ENCODE measurements at regions not wholly inside any gene's neighbourhood (a gene's known extent, or its start where the extent isn't known, plus 50 kb on each side); places are given as distances from the start of the nearest gene placed in this dataset.

GRCh38 chr2:12259493-12259892, 457.2 kb upstream of the TRIB2 start:
- no peak for ATAC-seq
- ChIA-PET CTCF (no interaction called here), POLR2A (no interaction called here)
- Histone ChIP-seq H3K4me3 (no peak overlapping the region), H3K27ac (no peak overlapping the region), H3K4me2 (no peak overlapping the region), H3K4me1 (no peaks in the 10 kb centered on the region), H3K9me3 (no peaks in the 10 kb centered on the region)
- WGBS (ENCODE audit: missing lambda C conversion rate) = 3% methylated on average over 3 of the region's 3 CpGs
- DNase-seq (ENCODE audit: low read depth in 1 of 2, low spot score in 1 of 2) = no peak
- TF ChIP-seq HOXA7 (CRISPR knock-in tag; IDR thresholded peaks at IDR 0.05) = no peak
- TF ChIP-seq BHLHE40 (IDR thresholded peaks at IDR 0.05; ENCODE audit: low read depth, low read length) = no peak
- no peak for TF ChIP-seq EHF (CRISPR knock-in tag; IDR thresholded peaks at IDR 0.05)
- no peak for TF ChIP-seq HDAC2 (IDR thresholded peaks at IDR 0.05)
- no peak for TF ChIP-seq KDM5A (IDR thresholded peaks at IDR 0.05)
- TF ChIP-seq KDM1A (IDR thresholded peaks at IDR 0.05; ENCODE audit: low read depth) = no peak
- no peak for TF ChIP-seq ZC3H11A (IDR thresholded peaks at IDR 0.05)
- TF ChIP-seq E2F6 (IDR thresholded peaks at IDR 0.05; ENCODE audit: borderline replicate concordance, low read depth) = no peak
- no peak for TF ChIP-seq REST (IDR thresholded peaks at IDR 0.05)
- TF ChIP-seq HOXB13 (CRISPR knock-in tag; IDR thresholded peaks at IDR 0.05; ENCODE audit: low read depth) = no peak
- no peak for TF ChIP-seq HES2 (IDR thresholded peaks at IDR 0.05)
- no peak for TF ChIP-seq CEBPB (IDR thresholded peaks at IDR 0.05)
- no peak for TF ChIP-seq NR3C1 (IDR thresholded peaks at IDR 0.05)
- FAIRE-seq = no peak

- Histone ChIP-seq H3K4me2 (no peak overlapping the region), H3K27ac (no peak overlapping the region), H3K4me1 (no peaks in the 10 kb centered on the region), H3K4me3 (no peak overlapping the region), H3K9me3 (no peaks in the 10 kb centered on the region)
- WGBS (ENCODE audit: missing lambda C conversion rate) = 2% methylated on average over 3 of the region's 3 CpGs
- CTCF ChIA-PET = no interaction called here
- FAIRE-seq = no peak
- TF ChIP-seq PBX3 (IDR thresholded peaks at IDR 0.05) = no peak
- no peak for TF ChIP-seq CTCF (IDR thresholded peaks at IDR 0.05)
- TF ChIP-seq POLR2A (IDR thresholded peaks at IDR 0.05; ENCODE audit: low read length) = no peak
- TF ChIP-seq MAFK (IDR thresholded peaks at IDR 0.05; ENCODE audit: partially characterized antibody) = no peak
- no peak for TF ChIP-seq MYC (IDR thresholded peaks at IDR 0.05; ENCODE audit: borderline replicate concordance, low read length)
- TF ChIP-seq CBX8 (IDR thresholded peaks at IDR 0.05) = no peak
- no peak for TF ChIP-seq HOXA7 (CRISPR knock-in tag; IDR thresholded peaks at IDR 0.05)
- no peak for TF ChIP-seq HEYL (CRISPR knock-in tag; IDR thresholded peaks at IDR 0.05)
- TF ChIP-seq ZSCAN20 (CRISPR knock-in tag; IDR thresholded peaks at IDR 0.05) = no peak
- TF ChIP-seq CBX2 (IDR thresholded peaks at IDR 0.05; ENCODE audit: borderline replicate concordance, low read depth) = no peak
- no peak for TF ChIP-seq RFX5 (IDR thresholded peaks at IDR 0.05)
- no peak for TF ChIP-seq CHD2 (IDR thresholded peaks at IDR 0.05; ENCODE audit: low read length, partially characterized antibody)
- TF ChIP-seq ESRRA (IDR thresholded peaks at IDR 0.05; ENCODE audit: borderline replicate concordance, low read length) = no peak
- TF ChIP-seq BHLHE40 (IDR thresholded peaks at IDR 0.05; ENCODE audit: low read depth, low read length) = no peak
- TF ChIP-seq KDM1A (IDR thresholded peaks at IDR 0.05; ENCODE audit: low read depth) = no peak
- TF ChIP-seq GATA3 (IDR thresholded peaks at IDR 0.05; ENCODE audit: borderline replicate concordance) = no peak
- DNase-seq (ENCODE audit: low read depth in 1 of 2, low spot score in 1 of 2) = no peak
- POLR2A ChIA-PET = no interaction called here
- ATAC-seq = no peak
Observed at GRCh38 chr2:12261986-12262680, 454.6 kb upstream of the TRIB2 start.

Data from A549 (cell line).